DOHH2 (cell line): ENCODE measurements at regions not wholly inside any gene's neighbourhood (a gene's known extent, or its start where the extent isn't known, plus 50 kb on each side); places are given as distances from the start of the nearest gene placed in this dataset.

Source experiments
- CTCF ChIP-seq: fragments of 200-600 bp; sonication (generic); IDR thresholded peaks from one replicate; pipeline ENCODE4 v1.5.1; 2014; ENCODE audit warnings: antibody characterized with exemption, mild to moderate bottlenecking, low read depth, low read length; ENCODE audit not compliant: poor library complexity, severe bottlenecking
- EZH2phosphoT487 ChIP-seq: fragments of 200-600 bp; sonication (generic); IDR thresholded peaks from 2 replicates; pipeline ENCODE4 v1.6.1; 2017; ENCODE audit warnings: borderline replicate concordance, mild to moderate bottlenecking, antibody characterized with exemption, low read length, moderate library complexity, mixed read lengths

- no peak for TF ChIP-seq CTCF
- TF ChIP-seq EZH2phosphoT487, result no peak
These were observed 402.9 kb upstream of the FIGN start for GRCh38 chr2:164138750-164139149.
